Hematopoietic multipotent progenitor cell treated with erythropoietin and hydrocortisone succinate and interleukin-3 and kit ligand, for 6 days (in vitro differentiated cells): ENCODE measurements at regions not wholly inside any gene's neighbourhood (a gene's known extent, or its start where the extent isn't known, plus 50 kb on each side); places are given as distances from the start of the nearest gene placed in this dataset.
"Not testable (repeated sequence)": the region's sequence is repeated elsewhere in the genome, so short reads cannot be mapped to it uniquely, and the experiment has no call there.

Experiments used
- DNase-seq: peaks from one replicate; pipeline ENCODE4 v3.0.0-alpha.2; 2015

DNA sequence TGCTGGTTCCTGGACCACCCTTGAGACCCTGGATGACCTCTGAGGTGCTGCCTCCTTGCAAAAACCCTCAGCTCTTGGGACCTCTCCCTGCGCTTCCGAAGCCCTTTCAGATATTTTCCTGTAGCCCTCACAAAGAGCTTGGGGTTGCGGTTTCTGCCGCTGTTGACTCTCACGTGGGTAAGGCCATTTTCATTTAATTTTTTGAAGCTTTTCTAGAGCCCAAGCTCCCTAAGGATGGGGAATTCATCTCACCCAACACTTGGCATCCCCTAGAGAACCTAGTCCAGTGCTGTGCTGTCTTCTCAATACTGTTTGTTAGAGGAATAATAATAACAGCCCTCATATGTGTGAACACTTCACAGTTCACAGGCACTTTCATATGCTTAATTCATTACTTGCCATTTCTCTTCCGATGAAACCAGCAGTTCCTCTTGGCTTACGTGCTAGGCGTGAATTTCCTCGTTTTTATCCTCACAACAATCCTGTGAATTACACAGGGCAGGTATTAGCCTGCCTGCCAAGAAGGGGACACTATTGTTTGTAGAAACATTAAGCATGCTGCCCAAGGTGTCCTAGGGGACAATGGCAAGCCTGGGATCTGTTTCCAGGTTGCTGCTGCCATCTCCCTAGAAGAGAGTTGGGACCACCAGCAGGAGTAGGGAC lies 71.6 kb upstream of the CTBP2 start:
- no peak for DNase-seq

DNA sequence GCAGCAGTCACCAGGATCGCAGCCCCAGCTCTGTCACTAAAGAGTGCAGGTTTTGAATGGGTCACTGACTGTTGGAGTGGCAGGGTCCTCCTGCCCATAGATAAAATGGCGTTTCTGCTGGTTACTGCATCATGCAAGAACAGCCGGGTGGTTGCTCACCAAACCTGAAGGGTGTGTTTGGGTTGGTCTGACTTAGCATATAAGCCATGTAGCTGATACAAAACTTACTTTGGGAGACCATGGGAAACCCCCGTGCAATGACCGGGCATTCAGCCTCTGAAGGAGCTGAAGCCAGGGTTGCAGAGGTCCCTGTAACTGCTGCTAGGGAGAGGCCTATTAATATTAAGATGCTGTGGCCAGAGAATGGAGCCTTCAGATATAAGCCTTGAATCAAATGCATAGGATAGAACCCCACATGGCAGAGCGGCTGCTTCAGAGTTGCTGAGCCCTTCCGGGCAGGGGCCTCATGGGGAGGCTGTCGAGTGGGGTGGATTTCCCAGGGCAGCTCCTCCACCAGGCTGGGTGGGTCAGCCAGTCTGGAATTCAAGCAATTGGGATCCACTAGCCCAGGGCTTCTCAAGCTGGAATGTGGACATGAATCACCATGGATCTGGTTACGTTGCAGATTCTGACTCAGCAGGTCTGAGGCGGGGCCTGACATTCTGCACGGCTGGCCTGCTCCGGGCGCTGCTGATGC lies 70.9 kb upstream of the CTBP2 start:
- no peak for DNase-seq

DNA sequence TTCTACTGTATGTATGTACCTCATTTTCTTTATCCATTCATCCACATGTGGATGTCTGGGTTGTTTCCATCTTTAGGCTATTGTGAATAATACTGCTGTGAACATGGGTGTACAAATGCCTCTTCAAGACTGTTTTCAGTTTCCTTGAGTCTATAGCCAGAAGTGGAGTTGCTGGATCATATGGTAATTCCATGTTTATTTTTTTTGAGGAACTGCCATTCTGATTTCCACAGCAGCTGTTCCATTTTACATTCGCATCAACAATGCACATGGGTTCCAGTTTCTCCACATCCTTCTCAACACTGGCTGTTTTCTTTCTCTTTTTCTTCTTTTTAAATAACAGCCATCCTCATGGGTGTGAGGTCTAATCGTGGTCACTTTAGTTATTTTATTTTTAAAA lies 69.9 kb upstream of the CTBP2 start:
- no peak for DNase-seq

DNA sequence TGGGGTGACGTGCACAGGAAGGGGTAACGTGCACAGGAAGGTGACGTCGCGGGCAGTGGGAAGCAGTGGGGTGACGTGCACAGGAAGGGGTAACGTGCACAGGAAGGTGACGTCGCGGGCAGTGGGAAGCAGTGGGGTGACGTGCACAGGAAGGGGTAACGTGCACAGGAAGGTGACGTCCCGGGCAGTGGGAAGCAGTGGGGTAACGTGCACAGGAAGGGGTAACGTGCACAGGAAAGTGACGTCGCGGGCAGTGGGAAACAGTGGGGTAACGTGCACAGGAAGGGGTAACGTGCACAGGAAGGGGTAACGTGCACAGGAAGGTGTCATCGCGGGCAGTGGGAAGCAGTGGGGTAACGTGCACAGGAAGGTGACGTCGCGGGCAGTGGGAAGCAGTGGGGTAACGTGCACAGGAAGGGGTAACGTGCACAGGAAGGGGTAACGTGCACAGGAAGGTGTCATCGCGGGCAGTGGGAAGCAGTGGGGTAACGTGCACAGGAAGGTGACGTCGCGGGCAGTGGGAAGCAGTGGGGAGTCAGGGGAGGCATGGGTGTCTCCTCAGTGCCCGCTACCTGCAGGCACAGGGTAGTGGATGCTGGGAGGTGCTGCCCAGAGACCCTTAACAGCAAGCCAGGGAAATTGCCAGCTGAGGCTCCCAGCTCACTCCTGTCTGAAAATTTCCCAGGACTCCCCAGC lies 68.0 kb upstream of the CTBP2 start:
- DNase-seq = not testable (repeated sequence)

DNA sequence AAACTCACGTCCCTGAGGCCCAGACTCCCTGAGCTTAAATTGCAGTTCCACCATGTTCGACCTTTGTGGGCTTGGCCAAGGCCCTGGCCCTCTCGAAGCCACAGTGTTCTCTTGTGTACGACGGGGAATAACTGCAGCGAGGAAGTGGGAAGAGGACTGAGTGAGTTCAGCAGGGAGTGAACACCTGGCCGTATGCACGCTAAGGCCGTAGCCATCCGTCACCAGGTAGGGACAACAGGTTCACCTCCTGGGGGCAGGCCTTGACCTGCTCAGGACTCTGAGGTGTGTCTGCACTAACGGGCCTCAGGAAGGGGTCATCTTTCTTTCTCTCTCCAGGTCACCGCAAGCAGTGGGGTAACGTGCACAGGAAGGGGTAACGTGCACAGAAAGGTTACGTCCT lies 67.2 kb upstream of the CTBP2 start:
- DNase-seq = no peak

DNA sequence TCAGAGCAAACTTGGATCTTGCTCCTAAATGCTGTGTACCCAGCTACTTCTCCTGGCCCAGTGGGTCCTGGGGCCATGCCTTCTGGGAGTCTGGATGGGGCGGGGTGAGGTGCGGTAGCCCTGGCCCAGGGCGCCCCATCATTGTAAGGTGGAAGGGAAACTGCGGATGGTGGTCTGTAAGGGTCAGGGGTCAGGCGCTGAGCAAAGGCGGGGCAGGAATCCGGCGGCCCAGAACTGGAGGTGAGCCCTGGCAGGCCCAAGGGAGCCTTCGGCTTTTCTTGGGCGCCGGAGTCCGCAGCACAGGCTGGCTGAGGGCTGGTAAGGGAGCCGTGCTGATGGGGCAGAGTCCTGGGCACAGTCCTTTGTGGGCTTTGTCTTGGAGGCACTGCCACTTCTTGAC lies 66.5 kb upstream of the CTBP2 start:
- no peak for DNase-seq

DNA sequence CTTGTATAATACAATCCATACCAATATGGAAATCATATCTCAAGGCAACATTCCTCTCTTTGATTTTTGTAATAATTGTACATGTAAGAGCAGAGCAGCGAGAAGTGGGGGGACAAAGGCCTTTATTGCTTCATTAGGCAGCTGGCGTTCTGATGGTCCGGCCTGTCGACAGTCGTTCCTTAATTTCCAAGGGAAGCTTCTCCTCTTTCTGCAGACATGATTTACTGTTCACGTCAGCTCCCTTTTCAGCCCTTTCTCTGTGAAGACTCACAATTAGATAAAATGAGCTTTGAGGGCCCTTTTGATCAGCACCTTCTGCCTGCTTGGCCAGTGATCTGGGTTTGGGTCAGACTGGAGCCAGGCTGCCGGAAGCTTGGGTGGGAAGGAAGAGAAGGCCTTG lies 65.6 kb upstream of the CTBP2 start:
- no peak for DNase-seq

DNA sequence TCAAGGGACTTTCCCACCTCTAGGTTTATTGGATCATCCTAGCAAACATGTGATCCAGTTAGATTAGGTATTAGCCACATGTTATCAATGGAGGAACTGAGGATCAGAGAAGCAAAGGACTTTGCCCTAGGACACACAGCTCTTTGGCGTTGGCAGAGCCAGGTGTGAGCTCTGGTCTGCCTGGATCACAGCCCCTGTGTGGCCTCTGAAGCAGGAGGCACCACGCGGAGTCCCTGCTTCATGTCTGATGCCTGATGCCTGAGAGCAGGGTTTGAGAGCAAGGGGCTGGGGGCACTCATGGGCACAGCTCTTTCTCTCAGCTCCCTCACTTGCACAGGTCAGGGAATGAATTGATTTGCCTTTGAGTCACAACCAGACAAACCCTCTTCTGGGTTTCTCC lies 64.7 kb upstream of the CTBP2 start:
- no peak for DNase-seq

DNA sequence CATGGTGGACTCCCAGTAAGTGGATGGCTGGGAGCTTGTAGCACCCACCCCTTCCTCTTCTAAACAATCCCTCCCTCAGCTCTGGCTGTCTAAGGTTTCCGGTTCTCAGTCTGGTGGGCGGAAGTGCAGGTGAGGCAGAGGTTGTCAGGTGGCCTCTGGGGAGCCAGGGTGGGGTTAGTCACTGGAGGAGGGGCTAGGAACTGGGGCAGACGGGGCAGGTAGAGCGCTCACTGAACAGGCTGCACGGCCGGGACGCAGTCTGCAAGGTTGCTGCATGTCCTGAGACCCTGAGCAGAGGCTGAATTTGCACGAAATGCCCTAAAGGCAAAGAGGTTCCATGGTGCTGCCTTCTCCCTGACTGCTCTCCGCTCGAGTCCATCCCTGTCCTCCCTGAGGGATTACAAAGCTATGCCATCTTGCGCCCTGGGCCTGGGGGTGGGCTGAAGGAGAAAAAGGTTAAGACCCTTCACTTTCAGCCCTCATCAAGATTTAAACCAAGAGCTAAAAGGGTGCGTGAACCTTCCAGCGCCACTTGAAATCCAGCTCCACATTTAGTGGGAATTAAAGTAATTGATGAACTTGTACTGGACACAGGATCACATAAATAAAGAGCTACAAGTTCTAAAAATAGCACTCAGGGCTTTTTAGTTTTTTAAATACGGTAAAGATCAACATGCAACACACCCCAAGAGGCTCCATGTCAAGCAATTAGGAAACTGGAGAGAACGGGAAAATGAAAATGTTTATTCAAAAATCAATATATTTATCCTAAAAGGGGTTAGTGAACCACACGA lies 62.3 kb upstream of the CTBP2 start:
- DNase-seq = no peak

DNA sequence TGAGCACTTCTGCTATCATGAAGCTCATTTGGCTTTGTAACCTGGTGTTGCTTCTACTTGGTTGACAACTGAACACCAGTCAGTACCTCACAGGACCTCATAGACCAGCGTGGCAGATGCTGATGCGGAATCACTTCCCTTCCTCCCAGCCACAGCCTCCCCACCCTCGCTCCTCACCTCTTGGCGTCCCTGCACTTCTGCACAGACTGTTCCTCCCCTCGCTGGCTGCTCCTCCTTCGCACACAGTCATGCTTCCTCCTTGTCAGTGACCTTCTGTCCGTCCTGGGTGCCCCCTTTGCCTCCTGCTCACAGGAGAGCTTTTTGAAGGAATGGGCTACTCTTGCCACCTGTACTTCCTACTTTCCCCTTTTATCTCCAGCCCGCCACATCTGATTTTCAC lies 61.4 kb upstream of the CTBP2 start:
- no peak for DNase-seq

DNA sequence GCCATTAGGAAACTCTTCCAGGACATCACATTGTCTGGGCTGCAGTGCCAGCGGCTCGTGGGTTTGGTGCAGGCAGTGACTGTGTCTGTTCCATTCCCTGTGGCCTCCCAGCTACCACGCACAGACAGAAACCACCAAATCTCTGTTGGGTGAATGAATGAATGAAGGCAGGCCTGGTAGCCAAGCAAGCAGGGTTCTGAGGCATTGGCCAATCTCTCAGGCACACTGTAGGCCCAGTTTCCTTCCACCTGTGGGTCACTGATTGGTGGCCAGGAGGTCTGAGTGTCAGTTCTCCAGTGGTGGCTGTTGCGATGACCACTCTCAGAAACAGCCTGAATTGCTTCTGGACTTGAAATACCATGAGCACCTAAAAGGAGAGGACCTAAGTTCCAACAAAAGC lies 59.4 kb upstream of the CTBP2 start:
- DNase-seq = no peak

DNA sequence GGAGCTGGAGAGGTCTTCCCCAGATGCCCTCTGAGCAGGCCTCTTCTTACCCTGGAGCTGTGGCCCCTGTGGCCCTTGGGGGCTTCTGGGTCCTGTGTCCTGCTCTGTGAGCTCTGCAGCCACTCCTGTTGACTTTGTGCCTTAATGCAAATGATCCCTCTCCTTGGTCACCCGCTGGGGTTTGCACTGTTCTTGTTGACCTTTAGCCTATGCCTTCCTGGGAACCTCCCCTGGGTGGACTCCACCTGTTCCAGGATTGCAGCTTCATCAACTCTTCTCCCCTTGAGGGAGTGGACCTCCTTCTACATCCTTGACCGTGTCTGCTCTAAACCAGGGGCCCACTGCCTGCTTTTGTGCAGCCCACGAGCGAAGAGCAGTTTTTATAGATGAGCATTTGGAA lies 58.6 kb upstream of the CTBP2 start:
- no peak for DNase-seq

DNA sequence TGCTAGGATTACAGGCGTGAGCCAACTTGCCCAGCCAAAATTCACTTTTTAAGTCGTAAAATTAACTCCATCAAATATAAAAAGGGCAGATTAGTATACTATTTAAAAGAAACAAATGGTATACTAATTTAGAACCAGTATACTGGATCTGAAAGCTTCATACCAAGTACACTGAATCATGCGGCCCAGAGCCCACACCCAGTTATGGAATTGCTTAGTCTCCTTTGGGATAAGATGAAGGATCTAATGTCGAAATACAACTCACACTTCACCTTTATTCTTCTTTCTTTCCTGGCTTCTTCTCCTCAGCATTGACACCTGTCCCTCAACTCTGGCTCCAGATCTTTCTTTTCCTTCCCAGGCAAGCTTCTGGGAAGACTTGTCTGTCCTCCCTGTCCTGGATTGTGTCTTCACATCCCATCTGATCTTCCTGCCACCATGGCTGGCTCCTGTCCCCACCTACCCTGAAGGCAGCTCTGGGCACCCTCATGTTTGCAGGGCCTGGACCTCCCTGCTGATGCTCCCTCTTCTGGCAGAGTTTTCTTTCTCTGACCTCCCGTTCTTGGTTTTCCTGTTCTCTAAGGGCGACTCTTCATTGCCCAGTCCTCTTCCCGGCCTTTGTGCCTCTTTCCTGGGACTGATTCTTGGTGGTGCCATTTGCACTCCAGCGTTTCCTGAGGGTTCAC lies 57.8 kb upstream of the CTBP2 start:
- no peak for DNase-seq

DNA sequence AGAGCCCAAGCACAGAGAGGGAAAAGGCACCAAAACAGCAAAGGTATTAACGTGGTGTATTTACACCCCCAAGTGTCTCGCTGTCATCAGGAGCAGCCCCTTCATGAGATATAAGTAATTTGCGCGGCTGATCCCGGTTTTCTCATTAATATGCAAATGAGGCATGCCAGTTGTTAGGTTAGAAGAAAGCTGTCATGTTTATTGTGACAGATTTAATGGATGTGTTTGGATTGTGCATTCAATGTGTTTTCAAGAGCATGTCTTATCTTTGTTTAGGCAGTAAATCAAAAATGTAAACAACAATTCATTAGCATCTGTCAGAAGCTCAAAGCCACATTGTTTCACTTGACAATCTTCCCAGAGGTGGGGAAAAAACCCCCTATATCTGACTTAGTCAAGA lies 56.5 kb upstream of the CTBP2 start:
- no peak for DNase-seq

DNA sequence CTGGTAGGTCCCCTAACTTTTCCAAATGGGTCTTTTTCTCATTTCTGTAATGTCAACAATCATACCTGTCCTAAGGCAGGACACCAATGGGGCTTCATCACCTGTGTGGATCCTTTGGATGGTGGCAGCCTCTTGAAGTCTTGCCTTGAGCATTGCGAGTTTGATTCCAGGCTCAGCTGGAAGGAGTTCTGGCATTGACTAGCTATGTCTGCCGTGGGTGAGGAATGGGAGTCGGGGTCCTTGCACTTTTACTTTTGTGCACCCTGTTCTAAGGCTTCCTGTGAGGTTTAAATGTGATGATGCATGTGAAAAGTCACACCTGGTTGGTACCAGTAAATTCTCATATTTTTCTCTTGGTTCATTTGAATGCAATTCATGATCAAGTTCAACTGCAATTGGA lies 55.9 kb upstream of the CTBP2 start:
- no peak for DNase-seq

DNA sequence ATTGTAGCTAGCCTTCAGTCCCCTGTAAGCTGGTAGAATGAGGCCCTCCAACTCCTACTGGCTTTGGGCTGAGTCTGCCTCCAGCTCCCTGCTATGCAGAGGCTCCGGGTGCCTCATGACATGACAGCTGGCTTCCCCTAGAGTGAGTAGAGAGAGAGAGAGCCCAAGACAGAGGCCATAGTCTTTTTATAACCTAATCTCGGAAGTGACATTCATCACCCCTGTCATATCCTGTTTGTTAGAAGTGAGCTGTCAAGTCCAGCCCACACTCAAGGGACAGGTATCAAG lies 53.9 kb upstream of the CTBP2 start:
- DNase-seq = no peak

DNA sequence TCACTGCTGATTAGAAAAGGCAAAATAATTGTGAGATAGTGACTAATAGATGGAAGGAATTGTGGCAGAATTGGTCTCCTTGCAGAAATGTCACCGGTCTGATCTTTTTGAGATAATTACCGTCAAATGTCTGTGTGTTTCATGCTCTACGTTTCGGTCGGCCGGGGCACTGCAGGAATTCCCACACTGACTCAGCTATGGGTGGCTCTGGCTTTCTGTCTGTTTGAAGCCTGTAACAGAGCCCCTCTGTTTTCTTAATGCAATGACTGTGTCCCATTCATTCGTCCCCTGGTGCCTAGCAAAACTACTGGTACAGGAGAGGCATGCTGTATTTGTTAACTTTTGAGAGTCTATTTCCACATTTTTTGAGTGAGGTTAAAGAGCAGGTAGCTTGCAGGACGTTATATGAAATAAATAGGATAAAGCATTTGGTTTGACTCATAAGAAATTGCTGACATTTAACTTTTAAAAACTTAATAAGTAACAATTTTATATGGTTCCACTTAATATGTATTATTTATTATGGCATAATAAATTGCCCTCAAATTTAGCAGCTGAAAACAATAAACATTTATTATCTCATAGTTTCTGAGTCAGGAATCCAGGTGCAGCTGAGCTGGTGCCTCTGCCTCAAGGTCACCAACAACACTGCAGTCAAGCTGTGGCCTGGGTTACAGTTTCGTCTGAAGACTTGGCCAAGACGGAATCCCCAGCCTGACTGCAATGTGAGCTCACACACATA lies 53.3 kb upstream of the CTBP2 start:
- no peak for DNase-seq

DNA sequence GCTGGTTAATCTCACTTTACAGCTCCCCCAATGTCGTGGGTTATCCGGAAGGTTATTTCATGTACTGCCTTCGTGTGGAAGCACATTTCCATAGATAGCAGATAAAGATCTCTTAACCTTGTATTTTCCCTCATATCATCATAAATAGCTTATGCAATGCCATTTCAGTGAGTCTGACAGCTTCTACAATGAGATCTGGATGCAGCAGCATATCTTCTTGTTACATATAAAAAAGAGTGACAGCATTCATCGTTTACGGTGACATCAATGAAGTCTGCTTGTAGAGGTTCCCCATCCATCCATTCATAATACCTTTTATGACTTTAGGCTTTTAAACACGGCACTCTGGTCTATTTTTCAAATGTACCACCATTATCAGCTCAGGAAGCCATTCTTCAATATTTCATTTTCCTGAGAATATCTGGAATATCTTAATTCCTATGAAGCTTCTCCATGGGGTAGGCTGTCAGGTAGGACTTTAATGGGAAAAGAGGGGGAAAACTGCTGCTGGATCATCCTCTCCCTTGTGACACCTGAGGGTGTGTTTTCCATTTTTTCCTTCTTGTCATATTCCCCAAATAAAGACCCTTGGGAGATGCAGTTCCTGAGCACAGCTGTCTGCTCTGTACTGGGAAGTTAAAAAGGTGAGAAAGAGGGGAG lies 51.9 kb upstream of the CTBP2 start:
- DNase-seq = no peak
